Type B pancreatic cell (in vitro differentiated cells): ENCODE measurements at regions not wholly inside any gene's neighbourhood (a gene's known extent, or its start where the extent isn't known, plus 50 kb on each side); places are given as distances from the start of the nearest gene placed in this dataset.

Experiments
- DNase-seq: peaks from one replicate; pipeline ENCODE4 v3.0.0; 2021; ENCODE audit warnings: mixed read lengths; ENCODE audit not compliant: unreplicated experiment; ENCODE audit errors: extremely low spot score
- H3K27ac Mint-ChIP-seq: 2 replicates; pipeline ENCODE4 v1.8.0; 2021; ENCODE audit warnings: mild to moderate bottlenecking, mixed read lengths
- H3K27me3 Mint-ChIP-seq: 2 replicates; pipeline ENCODE4 v1.8.0; 2021; ENCODE audit warnings: mixed read lengths
- H3K36me3 Mint-ChIP-seq: 2 replicates; pipeline ENCODE4 v1.8.0; 2021; ENCODE audit warnings: mixed read lengths
- H3K4me1 Mint-ChIP-seq: one replicate; pipeline ENCODE4 v1.8.0; 2021; ENCODE audit warnings: mixed read lengths; ENCODE audit not compliant: unreplicated experiment
- H3K4me3 Mint-ChIP-seq: 2 replicates; pipeline ENCODE4 v1.8.0; 2021; ENCODE audit warnings: mild to moderate bottlenecking, mixed read lengths
- H3K9me3 Mint-ChIP-seq: 2 replicates; pipeline ENCODE4 v1.8.0; 2021; ENCODE audit warnings: mixed read lengths
- TF ChIP-seq, protein P1 (sequence below): fragments of 200-600 bp; sonication (generic); conservative IDR thresholded peaks from 2 replicates; pipeline ENCODE4 v1.5.0; 2021; ENCODE audit warnings: antibody characterized with exemption, mild to moderate bottlenecking

- TF ChIP-seq, protein P1, sequence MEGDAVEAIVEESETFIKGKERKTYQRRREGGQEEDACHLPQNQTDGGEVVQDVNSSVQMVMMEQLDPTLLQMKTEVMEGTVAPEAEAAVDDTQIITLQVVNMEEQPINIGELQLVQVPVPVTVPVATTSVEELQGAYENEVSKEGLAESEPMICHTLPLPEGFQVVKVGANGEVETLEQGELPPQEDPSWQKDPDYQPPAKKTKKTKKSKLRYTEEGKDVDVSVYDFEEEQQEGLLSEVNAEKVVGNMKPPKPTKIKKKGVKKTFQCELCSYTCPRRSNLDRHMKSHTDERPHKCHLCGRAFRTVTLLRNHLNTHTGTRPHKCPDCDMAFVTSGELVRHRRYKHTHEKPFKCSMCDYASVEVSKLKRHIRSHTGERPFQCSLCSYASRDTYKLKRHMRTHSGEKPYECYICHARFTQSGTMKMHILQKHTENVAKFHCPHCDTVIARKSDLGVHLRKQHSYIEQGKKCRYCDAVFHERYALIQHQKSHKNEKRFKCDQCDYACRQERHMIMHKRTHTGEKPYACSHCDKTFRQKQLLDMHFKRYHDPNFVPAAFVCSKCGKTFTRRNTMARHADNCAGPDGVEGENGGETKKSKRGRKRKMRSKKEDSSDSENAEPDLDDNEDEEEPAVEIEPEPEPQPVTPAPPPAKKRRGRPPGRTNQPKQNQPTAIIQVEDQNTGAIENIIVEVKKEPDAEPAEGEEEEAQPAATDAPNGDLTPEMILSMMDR: no peak
- no peaks in the 10 kb centered on the region for H3K4me1 Mint-ChIP-seq
- H3K27ac Mint-ChIP-seq: no peak overlapping the region
- no peaks in the 10 kb centered on the region for H3K27me3 Mint-ChIP-seq
- H3K36me3 Mint-ChIP-seq: no peaks in the 10 kb centered on the region
- H3K9me3 Mint-ChIP-seq: no peaks in the 10 kb centered on the region
- no peak for DNase-seq
- H3K4me3 Mint-ChIP-seq: no peak overlapping the region
These were observed 262.5 kb downstream of the RASSF9 start for GRCh38 chr12:85573635-85574214.

DNA sequence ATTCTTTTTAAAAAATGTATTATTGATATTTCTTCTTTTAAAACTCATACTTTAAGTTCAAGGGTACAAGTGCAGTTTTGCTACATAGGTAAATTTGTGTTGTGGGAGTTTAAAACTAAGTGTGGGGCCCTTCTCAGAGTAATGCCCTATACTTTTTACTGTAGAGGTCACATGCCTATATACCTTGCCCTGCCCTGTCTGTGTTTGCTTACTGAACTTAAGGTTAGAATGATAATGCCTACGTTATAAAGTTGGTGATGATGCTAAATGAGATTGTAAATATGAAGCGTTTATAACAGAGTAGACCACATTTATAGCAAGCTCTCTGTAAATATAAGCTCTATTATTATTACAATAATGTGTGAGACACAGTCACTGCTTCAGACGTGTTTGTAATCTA lies 261.9 kb downstream of the RASSF9 start:
- no peak overlapping the region for H3K27ac Mint-ChIP-seq
- no peaks in the 10 kb centered on the region for H3K27me3 Mint-ChIP-seq
- DNase-seq: no peak
- H3K4me1 Mint-ChIP-seq: no peaks in the 10 kb centered on the region
- no peaks in the 10 kb centered on the region for H3K9me3 Mint-ChIP-seq
- no peak overlapping the region for H3K4me3 Mint-ChIP-seq
- TF ChIP-seq, protein P1: no peak
- H3K36me3 Mint-ChIP-seq: no peaks in the 10 kb centered on the region

- TF ChIP-seq, protein P1: peak; percentile 84
- Mint-ChIP-seq H3K27ac (no peak overlapping the region), H3K36me3 (no peaks in the 10 kb centered on the region), H3K9me3 (no peaks in the 10 kb centered on the region), H3K4me1 (no peaks in the 10 kb centered on the region), H3K4me3 (no peak overlapping the region), H3K27me3 (no peaks in the 10 kb centered on the region)
- no peak for DNase-seq
These were observed 260.8 kb downstream of the RASSF9 start for GRCh38 chr12:85575120-85576096.

DNA sequence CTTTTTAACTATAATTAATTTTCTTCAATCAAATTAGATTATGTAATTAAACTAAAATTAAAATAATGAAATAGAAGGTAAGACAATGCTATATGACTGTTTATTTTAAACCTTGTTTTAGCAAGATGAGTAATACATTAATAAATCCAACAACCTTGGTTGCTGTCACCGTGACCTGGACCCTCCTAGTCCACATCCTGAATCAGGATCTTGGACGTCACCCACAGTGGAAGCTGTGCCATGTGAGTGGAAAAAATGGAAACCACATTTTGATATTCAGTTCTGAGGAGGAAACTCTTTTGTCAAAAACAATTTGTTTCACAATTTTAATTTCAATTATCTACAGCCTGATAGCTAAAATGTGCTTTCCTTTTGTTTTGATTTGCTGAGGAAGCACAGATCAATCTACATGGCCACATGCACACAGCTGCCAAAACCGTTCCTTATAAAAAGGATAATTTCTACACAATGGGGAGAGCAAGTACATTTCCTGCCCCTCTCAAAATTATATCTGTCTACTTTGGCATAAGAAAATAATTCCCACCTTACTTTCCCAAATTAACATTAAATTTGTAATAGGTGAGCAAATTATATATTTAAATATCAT lies 255.5 kb downstream of the RASSF9 start:
- Mint-ChIP-seq H3K4me3 (no peak overlapping the region), H3K36me3 (no peaks in the 10 kb centered on the region), H3K9me3 (no peaks in the 10 kb centered on the region), H3K27ac (no peak overlapping the region), H3K27me3 (no peaks in the 10 kb centered on the region), H3K4me1 (no peaks in the 10 kb centered on the region)
- DNase-seq: no peak
- TF ChIP-seq, protein P1: no peak

DNA sequence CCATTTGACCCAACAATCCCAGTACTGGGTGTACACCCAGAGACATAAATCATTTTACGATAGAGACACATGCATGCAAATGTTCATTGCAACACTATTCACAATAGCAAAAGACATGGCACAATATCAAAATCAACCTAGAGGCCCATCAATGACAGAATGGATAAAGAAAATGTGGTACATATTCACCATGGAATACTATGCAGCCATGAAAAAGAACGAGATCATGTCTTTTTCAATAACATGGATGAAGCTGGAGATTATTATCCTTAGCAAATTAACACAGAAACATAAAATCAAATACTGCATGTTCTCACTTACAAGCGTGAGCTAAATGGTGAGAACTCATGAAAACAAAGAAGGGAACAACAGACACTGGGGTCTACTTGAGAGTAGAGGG lies 249.1 kb downstream of the RASSF9 start:
- no peaks in the 10 kb centered on the region for H3K27me3 Mint-ChIP-seq
- H3K4me3 Mint-ChIP-seq: no peak overlapping the region
- no peak for DNase-seq
- TF ChIP-seq, protein P1: no peak
- H3K36me3 Mint-ChIP-seq: no peaks in the 10 kb centered on the region
- no peak overlapping the region for H3K27ac Mint-ChIP-seq
- no peaks in the 10 kb centered on the region for H3K9me3 Mint-ChIP-seq
- H3K4me1 Mint-ChIP-seq: no peaks in the 10 kb centered on the region
